Nephron (organoid): ENCODE measurements at regions not wholly inside any gene's neighbourhood (a gene's known extent, or its start where the extent isn't known, plus 50 kb on each side); places are given as distances from the start of the nearest gene placed in this dataset.

Experiments
- H3K27ac Mint-ChIP-seq, 3 experiments: 2 replicates each; pipeline ENCODE4 v1.8.0; 2020; ENCODE audit warnings: mixed read lengths in 3 of 3, mild to moderate bottlenecking in 2 of 3, moderate library complexity in 1 of 3
- H3K27me3 Mint-ChIP-seq: 2 replicates; pipeline ENCODE4 v1.8.0; 2021; ENCODE audit warnings: low read depth, mild to moderate bottlenecking, moderate library complexity, mixed read lengths
- H3K36me3 Mint-ChIP-seq: 2 replicates; pipeline ENCODE4 v1.8.0; 2020; ENCODE audit warnings: low read depth, mixed read lengths
- H3K4me1 Mint-ChIP-seq: 2 replicates; pipeline ENCODE4 v1.8.0; 2020; ENCODE audit warnings: mixed read lengths
- H3K4me3 Mint-ChIP-seq, 3 experiments: 2 replicates each; pipeline ENCODE4 v1.8.0; 2020; ENCODE audit warnings: mild to moderate bottlenecking in 3 of 3, mixed read lengths in 3 of 3, moderate library complexity in 2 of 3
- H3K9me3 Mint-ChIP-seq: 2 replicates; pipeline ENCODE4 v1.8.0; 2020; ENCODE audit warnings: mixed read lengths
- CTCF ChIP-seq, 3 experiments: fragments of 200-600 bp; sonication (generic); IDR thresholded peaks; one replicate each; pipeline ENCODE4 v1.5.0; 2021; ENCODE audit warnings: antibody characterized with exemption in 3 of 3; ENCODE audit not compliant: unreplicated experiment in 3 of 3

DNA sequence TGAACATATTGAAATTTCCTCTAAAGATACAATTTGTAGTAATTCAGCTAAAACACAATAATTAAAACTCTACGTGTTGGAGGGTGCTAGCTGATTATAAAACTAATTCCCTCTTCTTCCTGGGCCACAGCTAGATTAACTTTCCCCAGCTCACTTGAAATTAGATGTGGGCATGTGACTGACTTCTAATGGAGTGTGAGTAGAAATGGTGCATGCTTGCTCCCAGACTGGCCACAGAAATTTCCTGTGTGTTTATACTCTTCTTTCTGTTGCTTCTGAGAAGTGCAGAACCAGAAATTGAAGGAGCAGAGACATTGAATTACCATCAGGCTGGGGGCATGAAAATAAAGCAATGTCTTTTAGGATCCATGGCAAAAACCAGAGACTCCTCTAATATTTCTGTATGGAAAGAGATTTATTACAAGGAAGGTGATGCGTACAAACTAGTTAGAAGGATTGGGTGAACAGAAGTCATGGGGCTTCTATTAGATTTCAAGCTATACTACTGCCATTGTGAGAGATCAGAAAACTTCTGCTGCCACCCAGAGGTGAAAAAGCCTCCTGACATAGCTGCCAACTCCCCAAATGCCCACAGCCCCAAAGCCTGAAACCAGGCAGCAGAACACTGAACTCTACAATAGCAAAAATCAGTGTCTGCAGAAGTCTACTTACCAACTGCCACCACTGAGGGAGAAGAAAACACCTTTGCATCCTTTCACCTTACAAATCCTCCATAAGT is 379.2 kb upstream of the MIR17HG start:
- Mint-ChIP-seq H3K9me3 (no peaks in the 10 kb centered on the region), H3K4me1 (no peaks in the 10 kb centered on the region), H3K27me3 (no peaks in the 10 kb centered on the region), H3K27ac (peak overlapping the region in 1 of 3 experiments; percentile 57), H3K36me3 (no peaks in the 10 kb centered on the region), H3K4me3 (no peak overlapping the region)
- peak; percentile 32 to 53 (median 49) for TF ChIP-seq CTCF (IDR thresholded peaks at IDR 0.05; ENCODE audit: unreplicated experiment in 3 of 3)

DNA sequence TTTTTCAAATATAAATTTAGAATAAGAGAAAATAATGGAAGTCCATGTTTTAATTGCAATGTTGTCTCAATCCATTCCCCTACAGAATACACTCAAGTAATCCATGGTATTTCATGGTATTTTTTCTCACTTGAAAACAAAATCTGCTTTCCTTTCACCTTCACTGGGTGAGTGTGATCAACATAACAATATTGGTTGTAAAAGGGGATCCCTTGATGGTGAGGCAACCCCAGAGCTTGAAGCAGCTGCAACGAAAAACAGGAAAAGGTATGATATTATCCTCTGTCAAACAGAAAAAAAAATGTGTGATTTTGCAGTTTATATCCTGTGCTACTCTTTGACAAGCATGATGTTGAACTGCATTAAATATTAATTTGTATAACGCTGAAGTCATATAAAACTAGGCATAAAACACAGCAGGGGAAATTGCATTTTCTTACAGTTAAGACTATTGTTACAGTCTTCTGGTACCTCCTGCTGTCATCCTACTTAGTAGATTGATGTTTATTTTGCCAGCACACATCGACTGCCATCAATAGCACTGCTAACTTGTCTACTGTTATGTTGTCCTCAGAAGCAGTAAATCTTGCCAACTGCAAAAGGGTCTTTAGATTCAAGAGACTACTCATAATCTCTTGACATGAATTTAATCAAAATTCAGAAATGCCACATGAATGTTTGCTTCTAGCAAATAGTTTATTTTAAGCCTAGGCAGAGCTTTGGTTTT is 373.1 kb upstream of the MIR17HG start:
- H3K27ac Mint-ChIP-seq = no peak overlapping the region
- H3K36me3 Mint-ChIP-seq = no peaks in the 10 kb centered on the region
- H3K9me3 Mint-ChIP-seq = peaks cover 5% of the 10 kb centered on the region
- no peaks in the 10 kb centered on the region for H3K27me3 Mint-ChIP-seq
- TF ChIP-seq CTCF (IDR thresholded peaks at IDR 0.05; ENCODE audit: unreplicated experiment in 3 of 3) = no peak
- H3K4me3 Mint-ChIP-seq = no peak overlapping the region
- no peaks in the 10 kb centered on the region for H3K4me1 Mint-ChIP-seq

DNA sequence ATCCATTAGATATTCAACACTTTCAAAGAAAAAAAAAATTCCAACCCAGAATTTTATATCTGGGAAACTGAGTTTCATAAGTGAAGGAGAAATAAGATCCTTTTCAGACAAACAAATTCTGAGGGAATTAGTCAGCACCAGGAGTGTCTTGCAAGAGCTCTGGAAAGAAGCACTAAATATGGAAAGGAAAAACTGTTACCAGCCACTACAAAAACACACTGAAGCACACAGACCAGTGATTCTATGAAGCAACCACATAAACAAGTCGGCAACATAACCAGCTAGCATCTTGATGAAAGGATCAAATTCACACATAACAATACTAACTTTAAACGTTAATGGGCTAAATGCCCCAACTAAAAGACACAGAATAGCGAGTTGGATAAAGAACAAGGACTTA is 368.4 kb upstream of the MIR17HG start:
- Mint-ChIP-seq H3K9me3 (peaks cover 5% of the 10 kb centered on the region), H3K36me3 (no peaks in the 10 kb centered on the region), H3K4me3 (no peak overlapping the region), H3K27ac (no peak overlapping the region), H3K27me3 (no peaks in the 10 kb centered on the region), H3K4me1 (no peaks in the 10 kb centered on the region)
- no peak for TF ChIP-seq CTCF (IDR thresholded peaks at IDR 0.05; ENCODE audit: unreplicated experiment in 3 of 3)

DNA sequence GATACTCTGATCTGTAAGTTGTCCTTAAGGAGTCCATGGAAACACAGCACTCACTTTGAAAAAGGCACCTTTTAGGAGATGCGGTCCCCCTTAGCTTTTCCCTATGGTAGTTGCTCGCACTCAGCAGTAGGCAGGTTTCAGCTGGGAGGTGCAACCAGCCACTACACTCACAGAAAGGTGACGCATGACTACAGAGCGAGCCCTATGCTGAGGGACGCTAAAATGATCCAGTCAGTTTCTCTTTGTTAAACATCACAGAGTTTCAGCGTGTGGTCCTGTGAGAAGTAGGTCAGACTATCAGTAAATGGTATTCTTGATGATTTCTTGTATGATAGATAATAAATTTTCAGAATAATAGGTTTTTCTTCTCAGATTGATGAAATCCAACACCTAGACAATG is 362.7 kb upstream of the MIR17HG start:
- Mint-ChIP-seq H3K4me3 (no peak overlapping the region), H3K9me3 (no peaks in the 10 kb centered on the region), H3K4me1 (no peaks in the 10 kb centered on the region), H3K27me3 (no peaks in the 10 kb centered on the region), H3K27ac (no peak overlapping the region), H3K36me3 (no peaks in the 10 kb centered on the region)
- TF ChIP-seq CTCF (IDR thresholded peaks at IDR 0.05; ENCODE audit: unreplicated experiment in 3 of 3) = no peak

GRCh38 chr13:90995001-90995400 is 352.5 kb upstream of the MIR17HG start:
- H3K9me3 Mint-ChIP-seq = no peaks in the 10 kb centered on the region
- no peak for TF ChIP-seq CTCF (IDR thresholded peaks at IDR 0.05; ENCODE audit: unreplicated experiment in 3 of 3)
- H3K4me3 Mint-ChIP-seq = no peak overlapping the region
- H3K4me1 Mint-ChIP-seq = no peaks in the 10 kb centered on the region
- H3K27me3 Mint-ChIP-seq = no peaks in the 10 kb centered on the region
- no peak overlapping the region for H3K27ac Mint-ChIP-seq
- H3K36me3 Mint-ChIP-seq = no peaks in the 10 kb centered on the region
